SK-N-MC (cell line): ENCODE measurements at regions not wholly inside any gene's neighbourhood (a gene's known extent, or its start where the extent isn't known, plus 50 kb on each side); places are given as distances from the start of the nearest gene placed in this dataset.

Experiments used
- EZH2 ChIP-seq: fragments of 200-600 bp; sonication (generic); IDR thresholded peaks from one replicate; pipeline ENCODE4 v1.6.1; 2017; ENCODE audit warnings: antibody characterized with exemption
- POLR2AphosphoS5 ChIP-seq: IDR thresholded peaks from 2 replicates; pipeline ENCODE4 v1.6.1; 2012; ENCODE audit warnings: mild to moderate bottlenecking, low read depth, low read length, borderline replicate concordance

DNA sequence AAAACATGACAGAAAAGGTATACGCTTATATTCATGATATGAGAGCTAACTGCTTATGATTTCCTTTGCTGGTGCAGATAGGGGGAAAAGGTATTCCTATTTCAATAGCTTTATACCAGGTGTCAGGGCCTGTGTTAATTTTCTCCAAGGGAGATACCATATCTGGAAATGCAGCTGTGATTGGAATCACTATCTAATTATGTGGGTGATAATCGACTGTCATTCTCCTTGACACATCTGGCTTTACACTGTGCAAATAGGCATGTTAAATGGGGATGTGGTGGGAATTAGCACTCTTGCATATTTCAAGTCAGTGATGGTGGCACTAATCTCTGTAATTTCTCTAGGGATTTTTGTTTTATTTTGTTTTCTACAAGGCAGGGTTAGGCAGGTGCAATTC is 611.1 kb downstream of the CDH9 start:
- TF ChIP-seq POLR2AphosphoS5 (no peak), EZH2 (no peak)
